ENCODE measurements at regions not wholly inside any gene's neighbourhood (a gene's known extent, or its start where the extent isn't known, plus 50 kb on each side); places are given as distances from the start of the nearest gene placed in this dataset.
"Not testable (repeated sequence)": the region's sequence is repeated elsewhere in the genome, so short reads cannot be mapped to it uniquely, and the experiment has no call there.

GRCh38 chr12:68984796-68985573 lies 52.0 kb upstream of the CPM start:
- H3K27me3 ChIP-seq = no peaks in the 10 kb centered on the region
- H3K9me3 ChIP-seq = no peaks in the 10 kb centered on the region
- intact Hi-C loops (cut with DNase I) = no loop called here
- H3K4me3 ChIP-seq (replicated peaks in 1 of 3) = no peak overlapping the region
- DNase-seq = no peak
- TF ChIP-seq, protein P1, sequence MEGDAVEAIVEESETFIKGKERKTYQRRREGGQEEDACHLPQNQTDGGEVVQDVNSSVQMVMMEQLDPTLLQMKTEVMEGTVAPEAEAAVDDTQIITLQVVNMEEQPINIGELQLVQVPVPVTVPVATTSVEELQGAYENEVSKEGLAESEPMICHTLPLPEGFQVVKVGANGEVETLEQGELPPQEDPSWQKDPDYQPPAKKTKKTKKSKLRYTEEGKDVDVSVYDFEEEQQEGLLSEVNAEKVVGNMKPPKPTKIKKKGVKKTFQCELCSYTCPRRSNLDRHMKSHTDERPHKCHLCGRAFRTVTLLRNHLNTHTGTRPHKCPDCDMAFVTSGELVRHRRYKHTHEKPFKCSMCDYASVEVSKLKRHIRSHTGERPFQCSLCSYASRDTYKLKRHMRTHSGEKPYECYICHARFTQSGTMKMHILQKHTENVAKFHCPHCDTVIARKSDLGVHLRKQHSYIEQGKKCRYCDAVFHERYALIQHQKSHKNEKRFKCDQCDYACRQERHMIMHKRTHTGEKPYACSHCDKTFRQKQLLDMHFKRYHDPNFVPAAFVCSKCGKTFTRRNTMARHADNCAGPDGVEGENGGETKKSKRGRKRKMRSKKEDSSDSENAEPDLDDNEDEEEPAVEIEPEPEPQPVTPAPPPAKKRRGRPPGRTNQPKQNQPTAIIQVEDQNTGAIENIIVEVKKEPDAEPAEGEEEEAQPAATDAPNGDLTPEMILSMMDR (IDR thresholded peaks at IDR 0.05) = no peak
- no peak for TF ChIP-seq POLR2A (IDR thresholded peaks at IDR 0.05)
- WGBS, 2 donors = 87 to 89% methylated on average over 8 of the region's 8 CpGs
- H3K27ac ChIP-seq = no peak overlapping the region
- no peaks in the 10 kb centered on the region for H3K4me1 ChIP-seq
- no peaks in the 10 kb centered on the region for H3K36me3 ChIP-seq

- H3K4me1 ChIP-seq; DNase-seq; H3K27ac ChIP-seq; H3K36me3 ChIP-seq; intact Hi-C loops (cut with DNase I); H3K4me3 ChIP-seq (replicated peaks in 1 of 3); H3K27me3 ChIP-seq; H3K9me3 ChIP-seq: not testable (repeated sequence)
- WGBS, 2 donors = 89 to 93% methylated on average over 4 of the region's 4 CpGs
Observed at GRCh38 chr12:68997526-68997925, 64.6 kb upstream of the CPM start.

DNA sequence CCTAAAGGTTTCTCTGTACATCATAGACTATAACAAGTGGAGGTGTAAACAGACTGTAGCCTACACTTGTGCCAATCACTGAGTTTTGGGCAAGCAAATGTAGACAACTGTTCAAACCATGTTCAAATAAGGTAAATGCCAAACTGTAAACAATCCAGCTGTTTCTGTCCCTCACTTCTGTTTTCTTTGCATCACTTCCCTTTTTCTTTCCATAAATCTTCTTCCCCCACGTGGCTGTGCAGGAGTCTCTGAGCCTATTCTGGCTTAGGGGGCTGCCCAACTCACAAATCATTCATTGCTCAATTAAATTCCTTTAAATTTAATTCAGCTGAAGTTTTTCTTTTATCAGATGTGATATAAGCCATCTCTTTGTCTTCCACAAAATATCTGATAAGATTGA lies 65.1 kb upstream of the CPM start:
- Histone ChIP-seq H3K27me3 (no peaks in the 10 kb centered on the region), H3K36me3 (no peaks in the 10 kb centered on the region), H3K9me3 (no peaks in the 10 kb centered on the region), H3K4me3 (replicated peaks in 1 of 3) (no peak overlapping the region), H3K4me1 (no peaks in the 10 kb centered on the region), H3K27ac (no peak overlapping the region)
- intact Hi-C loops (cut with DNase I) = no loop called here
- TF ChIP-seq, protein P1 (IDR thresholded peaks at IDR 0.05) = no peak
- TF ChIP-seq POLR2A (IDR thresholded peaks at IDR 0.05) = no peak
- no peak for DNase-seq
- WGBS, 2 donors = 81 to 86% methylated on average over 1 of the region's 1 CpG

DNA sequence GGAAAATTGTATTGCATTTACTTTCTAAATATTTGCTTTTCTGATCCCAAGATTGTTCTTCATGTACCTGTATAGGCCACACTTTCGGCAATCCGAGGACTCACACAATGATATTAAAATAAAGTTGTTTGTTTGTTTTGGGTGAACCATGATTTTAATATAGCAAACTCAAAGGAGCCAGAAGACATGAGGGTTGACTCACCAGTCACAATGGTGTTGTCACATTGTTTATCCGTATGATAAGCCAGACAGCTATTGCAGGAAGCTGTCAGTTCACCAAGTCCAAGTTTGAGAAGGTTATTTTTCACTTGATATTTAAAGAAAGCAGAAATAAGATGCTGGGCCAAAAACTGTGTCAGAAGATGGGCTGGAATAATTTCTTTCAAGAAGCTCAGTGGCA lies 67.1 kb upstream of the CPM start:
- WGBS, 2 donors = 86 to 90% methylated on average over 3 of the region's 3 CpGs
- no peak overlapping the region for H3K4me3 ChIP-seq (replicated peaks in 1 of 3)
- TF ChIP-seq, protein P1 (IDR thresholded peaks at IDR 0.05) = no peak
- TF ChIP-seq POLR2A (IDR thresholded peaks at IDR 0.05) = no peak
- no peaks in the 10 kb centered on the region for H3K36me3 ChIP-seq
- no peaks in the 10 kb centered on the region for H3K4me1 ChIP-seq
- intact Hi-C loops (cut with DNase I) = no loop called here
- no peaks in the 10 kb centered on the region for H3K9me3 ChIP-seq
- no peaks in the 10 kb centered on the region for H3K27me3 ChIP-seq
- DNase-seq = no peak
- no peak overlapping the region for H3K27ac ChIP-seq

GRCh38 chr12:69000540-69001243 lies 67.7 kb upstream of the CPM start:
- H3K4me3 ChIP-seq (replicated peaks in 1 of 3) = no peak overlapping the region
- no peak for TF ChIP-seq POLR2A (IDR thresholded peaks at IDR 0.05)
- TF ChIP-seq, protein P1 (IDR thresholded peaks at IDR 0.05) = no peak
- H3K27ac ChIP-seq = no peak overlapping the region
- H3K27me3 ChIP-seq = no peaks in the 10 kb centered on the region
- H3K9me3 ChIP-seq = no peaks in the 10 kb centered on the region
- 75 to 88% methylated on average over 2 of the region's 2 CpGs for WGBS, 2 donors
- intact Hi-C loops (cut with DNase I) = no loop called here
- H3K36me3 ChIP-seq = no peaks in the 10 kb centered on the region
- no peaks in the 10 kb centered on the region for H3K4me1 ChIP-seq
- DNase-seq = no peak
